MCF 10A (cell line): ENCODE measurements at regions not wholly inside any gene's neighbourhood (a gene's known extent, or its start where the extent isn't known, plus 50 kb on each side); places are given as distances from the start of the nearest gene placed in this dataset.
A peak's percentile ranks its signal among the peaks of the same experiment; 100 is the strongest.

Experiments used
- BruUV-seq: library from RNA; stranded (reverse); fragments of 400-500 nt; replicated peaks from 2 replicates; lab custom pipeline; 2021; lab: Mats Ljungman, UMichigan
- CTCF ChIA-PET: fragments of 300-600 bp; sonication (Branson Sonifier 250); formaldehyde crosslinking; extraction: SDS; loops from one replicate; lab custom pipeline; 2021; ENCODE audit warnings: antibody characterized with exemption, inconsistent platforms; lab: Yijun Ruan, JAX
- POLR2A ChIA-PET: fragments of 300-600, 350-650 bp; sonication (Branson Sonifier 250); formaldehyde crosslinking; extraction: SDS; loops from one replicate; lab custom pipeline; 2020; ENCODE audit warnings: antibody characterized with exemption, inconsistent platforms; lab: Yijun Ruan, JAX
- DNase-seq: peaks from one replicate; pipeline ENCODE4 v3.0.0-alpha.2; 2018; ENCODE audit not compliant: unreplicated experiment
- H3K27ac Mint-ChIP-seq: one replicate; pipeline ENCODE4 v1.8.0; 2022; ENCODE audit warnings: mild to moderate bottlenecking, low read depth, mixed read lengths; ENCODE audit not compliant: unreplicated experiment
- H3K27me3 Mint-ChIP-seq: one replicate; pipeline ENCODE4 v1.8.0; 2022; ENCODE audit warnings: mixed read lengths; ENCODE audit not compliant: insufficient read depth, unreplicated experiment
- H3K36me3 Mint-ChIP-seq: one replicate; pipeline ENCODE4 v1.8.0; 2022; ENCODE audit warnings: mild to moderate bottlenecking, moderate library complexity, mixed read lengths; ENCODE audit not compliant: insufficient read depth, unreplicated experiment
- H3K4me1 Mint-ChIP-seq: one replicate; pipeline ENCODE4 v1.8.0; 2022; ENCODE audit warnings: mixed read lengths; ENCODE audit not compliant: insufficient read depth, unreplicated experiment
- H3K4me3 Mint-ChIP-seq: one replicate; pipeline ENCODE4 v1.8.0; 2022; ENCODE audit warnings: mild to moderate bottlenecking, moderate library complexity, mixed read lengths; ENCODE audit not compliant: unreplicated experiment
- H3K9me3 Mint-ChIP-seq: one replicate; pipeline ENCODE4 v1.8.0; 2022; ENCODE audit warnings: mixed read lengths; ENCODE audit not compliant: unreplicated experiment
- CTCF ChIP-seq: fragments of 200-600 bp; IDR thresholded peaks from one replicate; pipeline ENCODE4 v1.8.0; 2022; ENCODE audit warnings: antibody characterized with exemption, mild to moderate bottlenecking; ENCODE audit not compliant: unreplicated experiment
- intact Hi-C: fragments of 100-400 bp; cut with micrococcal nuclease; formaldehyde crosslinking; loops from 2 replicates; pipeline ENCODE4 v1.14.1; 2022

- Mint-ChIP-seq H3K9me3 (no peaks in the 10 kb centered on the region), H3K4me3 (no peak overlapping the region), H3K4me1 (peaks cover 11% of the 10 kb centered on the region), H3K36me3 (no peaks in the 10 kb centered on the region), H3K27me3 (no peaks in the 10 kb centered on the region), H3K27ac (no peak overlapping the region)
- DNase-seq = no peak
- no peak for TF ChIP-seq CTCF
- CTCF ChIA-PET = interaction anchor here (0.9 kb wide), 1 partner anchor 8 kb away, joined by 3 read pairs; no protein-coding TSS in a partner anchor
- POLR2A ChIA-PET = interaction anchor here (2.2 kb wide), 1 partner anchor 32 kb away, joined by 5 read pairs; no protein-coding TSS in a partner anchor
- BruUV-seq = no TSS peak
- intact Hi-C loops = no loop called here
These were observed 771.7 kb downstream of the SORCS1 start for GRCh38 chr10:106392778-106393177.

GRCh38 chr10:106387063-106387462 lies 777.4 kb downstream of the SORCS1 start:
- H3K4me1 Mint-ChIP-seq = peaks cover 6% of the 10 kb centered on the region
- DNase-seq = peak; percentile 38
- H3K9me3 Mint-ChIP-seq = no peaks in the 10 kb centered on the region
- no TSS peak for BruUV-seq
- H3K27ac Mint-ChIP-seq = no peak overlapping the region
- TF ChIP-seq CTCF = no peak
- no peaks in the 10 kb centered on the region for H3K36me3 Mint-ChIP-seq
- intact Hi-C loops = no loop called here
- CTCF ChIA-PET = interaction anchor here (0.7 kb wide), 1 partner anchor 12 kb away, joined by 3 read pairs; no protein-coding TSS in a partner anchor
- H3K27me3 Mint-ChIP-seq = no peaks in the 10 kb centered on the region
- no peak overlapping the region for H3K4me3 Mint-ChIP-seq
- POLR2A ChIA-PET = no interaction called here

- no peaks in the 10 kb centered on the region for H3K27me3 Mint-ChIP-seq
- ChIA-PET POLR2A (interaction anchor here (0.7 to 1.0 kb wide), 3 partner anchors 8 to 287 kb away, joined by 3 read pairs; no protein-coding TSS in a partner anchor), CTCF (interaction anchor here (0.8 to 1.1 kb wide), 2 partner anchors 201 to 240 kb away, joined by 3 to 4 read pairs; no protein-coding TSS in a partner anchor)
- no TSS peak for BruUV-seq
- H3K36me3 Mint-ChIP-seq = no peaks in the 10 kb centered on the region
- intact Hi-C loops = no loop called here
- no peaks in the 10 kb centered on the region for H3K9me3 Mint-ChIP-seq
- no peak overlapping the region for H3K27ac Mint-ChIP-seq
- H3K4me3 Mint-ChIP-seq = no peak overlapping the region
- no peak for TF ChIP-seq CTCF
- H3K4me1 Mint-ChIP-seq = peaks cover 13% of the 10 kb centered on the region
- no peak for DNase-seq
These were observed 780.0 kb downstream of the SORCS1 start for GRCh38 chr10:106384496-106384895.

GRCh38 chr10:106380706-106381105 lies 783.8 kb downstream of the SORCS1 start:
- peaks cover 7% of the 10 kb centered on the region for H3K4me1 Mint-ChIP-seq
- no TSS peak for BruUV-seq
- no peaks in the 10 kb centered on the region for H3K27me3 Mint-ChIP-seq

More at GRCh38 chr10:106380706-106381105, 783.8 kb downstream of the SORCS1 start:
- no peak overlapping the region for H3K27ac Mint-ChIP-seq
- ChIA-PET POLR2A (no interaction called here), CTCF (interaction anchor here (0.7 to 2.6 kb wide), 3 partner anchors 26 to 1974 kb away, joined by 3 to 16 read pairs (median 3); no protein-coding TSS in a partner anchor)
- no peaks in the 10 kb centered on the region for H3K36me3 Mint-ChIP-seq
- H3K4me3 Mint-ChIP-seq = no peak overlapping the region
- no peaks in the 10 kb centered on the region for H3K9me3 Mint-ChIP-seq
- no peak for TF ChIP-seq CTCF
- DNase-seq = no peak
- intact Hi-C loops = no loop called here
